ENCODE measurements at regions not wholly inside any gene's neighbourhood (a gene's known extent, or its start where the extent isn't known, plus 50 kb on each side); places are given as distances from the start of the nearest gene placed in this dataset.

- BruUV-seq (replicated peaks), result no TSS peak
- Histone ChIP-seq H4K20me1 (ENCODE audit: insufficient read depth, low read length) (no peaks in the 10 kb centered on the region), H2AK5ac (ENCODE audit: low read depth, low read length) (no peak overlapping the region), H2BK20ac (ENCODE audit: low read depth, low read length) (peak overlapping the region; percentile 34; the same call in 1 of the 2 replicates), H3K9ac (ENCODE audit: low read depth, low read length) (peak overlapping the region; percentile 47), H3K9me3 (ENCODE audit: control insufficient read depth, insufficient read depth, low read length) (peaks cover 7% of the 10 kb centered on the region; the same call in 1 of the 2 replicates), H3K9me1 (ENCODE audit: insufficient read depth, low read length) (no peaks in the 10 kb centered on the region), H3K36me3 (ENCODE audit: control insufficient read depth, insufficient read depth, low read length) (no peaks in the 10 kb centered on the region), H3K14ac (replicated peaks; ENCODE audit: low read depth, low read length) (peak overlapping the region; percentile 40), H3K27ac (ENCODE audit: insufficient read depth, low read length) (peak overlapping the region; percentile 71), H3K79me1 (ENCODE audit: low read depth in 1 of 2, low read length in 2 of 2) (no peaks in the 10 kb centered on the region), H2BK15ac (ENCODE audit: low read depth, low read length) (no peak overlapping the region), H3K4ac (ENCODE audit: low read depth, low read length) (peak overlapping the region; percentile 77), H3K56ac (ENCODE audit: extremely low read depth, insufficient read depth, low read length) (peak overlapping the region; percentile 57; the same call in 1 of the 2 replicates), H3K4me3 (ENCODE audit: insufficient read depth, low read depth, low read length) (peak overlapping the region; percentile 32; the same call in 1 of the 2 replicates), H4K91ac (ENCODE audit: insufficient read depth, low read depth, low read length) (peak overlapping the region; percentile 81), H2BK5ac (ENCODE audit: low read depth, low read length, poor library complexity, severe bottlenecking) (peak overlapping the region; percentile 74), H2BK120ac (ENCODE audit: low read depth, low read length) (peak overlapping the region; percentile 84), H3K18ac (ENCODE audit: low read depth, low read length) (peak overlapping the region; percentile 82; the same call in 1 of the 2 replicates), H3K23ac (ENCODE audit: low read depth, low read length) (peak overlapping the region; percentile 6; the same call in 1 of the 2 replicates), H3K4me2 (ENCODE audit: low read depth, low read length) (peak overlapping the region; percentile 93), H3K27me3 (ENCODE audit: control insufficient read depth, insufficient read depth, low read length) (no peaks in the 10 kb centered on the region), H2AK9ac (replicated peaks; ENCODE audit: low read depth, low read length, poor library complexity) (no peak overlapping the region), H2AFZ (replicated peaks; ENCODE audit: low read length, poor library complexity) (peak overlapping the region; percentile 86), H3K4me1 (ENCODE audit: control insufficient read depth, insufficient read depth, low read length) (no peaks in the 10 kb centered on the region), H4K5ac (ENCODE audit: low read depth, low read length) (peak overlapping the region; percentile 78), H4K8ac (ENCODE audit: low read depth in 2 of 2, low read length in 2 of 2) (peak overlapping the region in 1 of 2 experiments; percentile 85; a peak in 2 of 4 replicates)
- CTCF ChIA-PET, result interaction anchor here (1.0 kb wide), 1 partner anchor 23 kb away, joined by 3 read pairs; no protein-coding TSS in a partner anchor
- no CpG with 5 or more reads among the region's 8 CpGs for WGBS, 2 experiments (ENCODE audit: extremely low coverage in 2 of 2, insufficient read length in 1 of 2)
- in situ Hi-C loops (cut with MboI; ENCODE audit: low sequenced_read_pairs), result no loop called here
- peak; percentile 93 for ATAC-seq (ENCODE audit: low read depth)
- peak; percentile 87 for DNase-seq
- dilution Hi-C loops (cut with HindIII; ENCODE audit: low sequenced_read_pairs, unreplicated experiment), result no loop called here
- intact Hi-C loops (cut with micrococcal nuclease), result no loop called here
- POLR2A ChIA-PET (ENCODE audit: unreplicated experiment), result no interaction called here
- TF ChIP-seq RCOR1 (IDR thresholded peaks at IDR 0.05; ENCODE audit: insufficient replicate concordance, low read length), result peak; percentile 26
- TF ChIP-seq POLR2A (IDR thresholded peaks at IDR 0.05; ENCODE audit: low read depth, low read length), result 0 out of 2 replicates have a peak, but pooled peaks have one; percentile 18
- no peak for TF ChIP-seq NFE2L2 (IDR thresholded peaks at IDR 0.05; ENCODE audit: low read depth, low read length)
- peak; percentile 78 for TF ChIP-seq FOS (IDR thresholded peaks at IDR 0.05; ENCODE audit: low read depth, low read length)
Measured at GRCh38 chr22:47337161-47337621, 574.7 kb downstream of the TBC1D22A start.

Measured in IMR-90 (cell line).